Panc1 (cell line): ENCODE measurements at regions not wholly inside any gene's neighbourhood (a gene's known extent, or its start where the extent isn't known, plus 50 kb on each side); places are given as distances from the start of the nearest gene placed in this dataset.

ENCODE experiments used
- ATAC-seq: fragments of 200-7000 bp; cut with Tn5 transposase; 2 replicates; pipeline ENCODE4 v1.9.1; 2020; ENCODE audit warnings: mild to moderate bottlenecking, moderate library complexity
- BruUV-seq: library from RNA; stranded (reverse); fragments of 400-500 nt; replicated peaks from 2 replicates; lab custom pipeline; 2021; lab: Mats Ljungman, UMichigan
- CTCF ChIA-PET: fragments of 300-600 bp; sonication (Branson Sonifier 250); formaldehyde crosslinking; loops from one replicate; lab custom pipeline; 2022; ENCODE audit warnings: antibody characterized with exemption; lab: Charles Lee
- POLR2A ChIA-PET: fragments of 300-600 bp; sonication (Branson Sonifier 250); formaldehyde crosslinking; loops from one replicate; lab custom pipeline; 2022; ENCODE audit warnings: antibody characterized with exemption; lab: Charles Lee
- DNase-seq: peaks from one replicate; pipeline ENCODE4 v3.0.0-alpha.2; 2010; ENCODE audit warnings: low read depth, low spot score
- H3K27ac ChIP-seq: 2 replicates; pipeline ENCODE4 v1.5.1; 2011; ENCODE audit warnings: mild to moderate bottlenecking, low read length, inconsistent platforms
- H3K27me3 ChIP-seq: fragments of 200-500 bp; sonication (Bioruptor generic); 2 replicates; pipeline ENCODE4 v1.6.0; 2014; ENCODE audit warnings: low read length, inconsistent platforms; ENCODE audit not compliant: control insufficient read depth, insufficient read depth
- H3K36me3 ChIP-seq: fragments of 200-500 bp; sonication (Bioruptor generic); 2 replicates; pipeline ENCODE4 v1.5.1; 2014; ENCODE audit warnings: inconsistent platforms, mild to moderate bottlenecking, low read length, moderate library complexity; ENCODE audit not compliant: control insufficient read depth, insufficient read depth
- H3K4me1 ChIP-seq: 2 replicates; pipeline ENCODE4 v1.5.1; 2011; ENCODE audit warnings: inconsistent platforms, mild to moderate bottlenecking, low read length, moderate library complexity; ENCODE audit not compliant: control insufficient read depth, insufficient read depth
- H3K4me3 ChIP-seq, 2 experiments: 2 replicates each; pipeline ENCODE4 v1.5.1; 2011 to 2012; ENCODE audit warnings: low read depth in 2 of 2, low read length in 2 of 2, mild to moderate bottlenecking in 2 of 2, inconsistent platforms in 1 of 2, moderate library complexity in 1 of 2
- H3K9me3 ChIP-seq: fragments of 200-500 bp; sonication (Bioruptor generic); 2 replicates; pipeline ENCODE4 v1.5.1; 2014; ENCODE audit warnings: low read depth, mild to moderate bottlenecking, inconsistent platforms, low read length, moderate library complexity; ENCODE audit not compliant: control insufficient read depth, insufficient read depth
- POLR2AphosphoS5 ChIP-seq: IDR thresholded peaks from 2 replicates; pipeline ENCODE4 v1.6.1; 2012; ENCODE audit warnings: mild to moderate bottlenecking, low read depth, low read length, moderate library complexity
- REST ChIP-seq, 2 experiments: IDR thresholded peaks; 2 replicates each; pipeline ENCODE4 v1.6.1; 2011 to 2012; ENCODE audit warnings: low read depth in 2 of 2, control low read depth in 1 of 2, low read length in 1 of 2, mild to moderate bottlenecking in 1 of 2, moderate library complexity in 1 of 2; ENCODE audit not compliant: insufficient read depth in 1 of 2
- SIN3A ChIP-seq: IDR thresholded peaks from 2 replicates; pipeline ENCODE4 v1.6.1; 2012; ENCODE audit warnings: low read depth, mild to moderate bottlenecking, low read length, moderate library complexity, borderline replicate concordance; ENCODE audit not compliant: insufficient read depth
- TCF7L2 ChIP-seq: IDR thresholded peaks from 2 replicates; pipeline ENCODE4 v1.6.1; 2011; ENCODE audit warnings: mild to moderate bottlenecking, low read depth, low read length, inconsistent platforms
- in situ Hi-C: cut with HindIII; loops from 2 replicates; pipeline ENCODE4 v1.10.0; 2016; ENCODE audit warnings: low sequenced_read_pairs, low pct_unique_long_range_greater_than_20kb
- intact Hi-C: fragments of 100-400 bp; cut with micrococcal nuclease; formaldehyde crosslinking; loops from one replicate; pipeline ENCODE4 v1.10.0; 2022; ENCODE audit not compliant: unreplicated experiment
- TF ChIP-seq, protein P1 (sequence below): fragments of 450-650 bp; IDR thresholded peaks from 2 replicates; pipeline ENCODE4 v1.5.1; 2017; ENCODE audit warnings: mild to moderate bottlenecking

DNA sequence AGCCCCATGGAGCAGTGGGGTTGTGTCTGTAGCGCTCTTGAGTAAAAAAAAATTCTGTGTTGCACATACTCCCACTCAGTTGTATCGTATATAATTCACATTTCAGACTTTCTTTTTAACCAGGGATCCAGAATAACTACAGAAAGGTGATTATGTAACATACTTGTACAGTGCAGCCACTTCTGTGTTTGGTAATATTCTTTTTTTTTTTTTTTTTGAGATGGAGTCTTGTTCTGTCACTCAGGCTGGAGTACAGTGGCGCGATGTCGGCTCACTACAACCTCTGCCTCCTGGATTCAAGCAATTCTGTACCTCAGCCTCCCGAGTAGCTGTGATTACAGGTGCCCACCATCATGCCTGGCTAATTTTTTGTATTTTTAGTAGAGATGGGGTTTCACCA is 82.4 kb upstream of the MACF1 start:
- DNase-seq (no peak), ATAC-seq (no peak)
- Histone ChIP-seq H3K4me3 (no peak overlapping the region), H3K4me1 (peaks cover 18% of the 10 kb centered on the region), H3K9me3 (no peaks in the 10 kb centered on the region), H3K36me3 (no peaks in the 10 kb centered on the region), H3K27ac (no peak overlapping the region), H3K27me3 (no peaks in the 10 kb centered on the region)
- ChIA-PET POLR2A (no interaction called here), CTCF (interaction anchor here (0.5 kb wide), 1 partner anchor 36 kb away, joined by 3 read pairs; no protein-coding TSS in a partner anchor)
- intact Hi-C loops (no loop called here), in situ Hi-C loops (no loop called here)
- BruUV-seq: no TSS peak
- TF ChIP-seq REST (IDR thresholded peaks at IDR 0.05; ENCODE audit: insufficient read depth in 1 of 2, low read depth in 2 of 2, low read length in 1 of 2) (no peak), SIN3A (no peak), TCF7L2 (no peak), POLR2AphosphoS5 (no peak)
- TF ChIP-seq, protein P1, sequence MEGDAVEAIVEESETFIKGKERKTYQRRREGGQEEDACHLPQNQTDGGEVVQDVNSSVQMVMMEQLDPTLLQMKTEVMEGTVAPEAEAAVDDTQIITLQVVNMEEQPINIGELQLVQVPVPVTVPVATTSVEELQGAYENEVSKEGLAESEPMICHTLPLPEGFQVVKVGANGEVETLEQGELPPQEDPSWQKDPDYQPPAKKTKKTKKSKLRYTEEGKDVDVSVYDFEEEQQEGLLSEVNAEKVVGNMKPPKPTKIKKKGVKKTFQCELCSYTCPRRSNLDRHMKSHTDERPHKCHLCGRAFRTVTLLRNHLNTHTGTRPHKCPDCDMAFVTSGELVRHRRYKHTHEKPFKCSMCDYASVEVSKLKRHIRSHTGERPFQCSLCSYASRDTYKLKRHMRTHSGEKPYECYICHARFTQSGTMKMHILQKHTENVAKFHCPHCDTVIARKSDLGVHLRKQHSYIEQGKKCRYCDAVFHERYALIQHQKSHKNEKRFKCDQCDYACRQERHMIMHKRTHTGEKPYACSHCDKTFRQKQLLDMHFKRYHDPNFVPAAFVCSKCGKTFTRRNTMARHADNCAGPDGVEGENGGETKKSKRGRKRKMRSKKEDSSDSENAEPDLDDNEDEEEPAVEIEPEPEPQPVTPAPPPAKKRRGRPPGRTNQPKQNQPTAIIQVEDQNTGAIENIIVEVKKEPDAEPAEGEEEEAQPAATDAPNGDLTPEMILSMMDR: no peak

DNA sequence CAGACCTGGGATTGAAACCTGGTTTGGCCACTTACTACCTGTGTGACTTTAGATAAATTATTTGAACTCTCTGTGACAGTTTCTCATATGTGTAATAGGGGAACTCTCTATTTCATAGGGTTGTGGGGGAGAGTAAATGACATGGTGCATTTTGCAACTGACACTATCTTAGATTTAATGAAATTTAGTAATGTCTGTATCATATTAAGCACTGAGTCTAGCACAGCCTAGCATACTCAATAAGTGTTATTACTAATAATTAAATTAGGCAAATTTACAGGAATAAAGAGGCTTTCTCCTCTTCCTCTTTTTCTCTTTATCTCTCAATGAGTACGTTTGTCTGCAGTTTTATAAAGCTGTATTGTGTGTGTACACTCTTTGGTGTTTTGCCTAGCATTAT is 80.2 kb upstream of the MACF1 start:
- Histone ChIP-seq H3K27ac (no peak overlapping the region), H3K36me3 (no peaks in the 10 kb centered on the region), H3K27me3 (no peaks in the 10 kb centered on the region), H3K9me3 (no peaks in the 10 kb centered on the region), H3K4me3 (no peak overlapping the region), H3K4me1 (peaks cover 16% of the 10 kb centered on the region)
- no TSS peak for BruUV-seq
- TF ChIP-seq TCF7L2: no peak
- DNase-seq (no peak), ATAC-seq (no peak)
- intact Hi-C loops: no loop called here
- ChIA-PET POLR2A (no interaction called here), CTCF (no interaction called here)
- in situ Hi-C loops: no loop called here

DNA sequence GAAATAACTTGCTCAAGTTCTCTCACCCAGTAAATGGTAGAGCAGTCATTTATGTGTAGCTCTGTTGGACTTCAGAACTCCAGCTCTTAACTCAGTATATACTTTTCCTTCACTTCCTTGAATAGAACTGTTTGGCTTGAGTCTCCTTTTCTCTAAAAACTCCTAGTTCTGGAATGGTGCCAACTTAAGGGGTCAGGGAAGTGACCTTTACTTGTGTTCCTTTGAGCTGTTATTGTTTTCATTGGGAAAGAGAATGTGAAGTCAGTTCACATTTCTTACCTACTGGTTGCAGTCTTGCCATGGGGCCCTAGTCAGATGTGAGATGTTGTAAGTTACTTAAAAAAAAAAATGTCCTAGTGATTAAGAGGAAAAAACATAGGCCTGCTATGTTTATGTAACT is 77.0 kb upstream of the MACF1 start:
- H3K27me3 ChIP-seq: no peaks in the 10 kb centered on the region
- no peaks in the 10 kb centered on the region for H3K36me3 ChIP-seq
- no peak for TF ChIP-seq SIN3A
- no peak for TF ChIP-seq REST (IDR thresholded peaks at IDR 0.05; ENCODE audit: insufficient read depth in 1 of 2, low read depth in 2 of 2, low read length in 1 of 2)
- no peak for TF ChIP-seq TCF7L2
- TF ChIP-seq, protein P1: no peak
- no peak for TF ChIP-seq POLR2AphosphoS5
- ATAC-seq (no peak), DNase-seq (no peak)
- ChIA-PET CTCF (interaction anchor here (0.5 to 1.5 kb wide), 3 partner anchors 44 to 149 kb away, joined by 3 to 5 read pairs (median 3); no protein-coding TSS in a partner anchor), POLR2A (interaction anchor here (0.5 kb wide), 1 partner anchor 215 kb away, joined by 5 read pairs; no protein-coding TSS in a partner anchor)
- no peaks in the 10 kb centered on the region for H3K9me3 ChIP-seq
- H3K27ac ChIP-seq: peak overlapping the region; percentile 29; the same call in 1 of the 2 replicates
- in situ Hi-C loops (no loop called here), intact Hi-C loops (no loop called here)
- H3K4me1 ChIP-seq: peaks cover 46% of the 10 kb centered on the region
- BruUV-seq: no TSS peak
- no peak overlapping the region for H3K4me3 ChIP-seq
